WTC11 (cell line): ENCODE measurements at regions not wholly inside any gene's neighbourhood (a gene's known extent, or its start where the extent isn't known, plus 50 kb on each side); places are given as distances from the start of the nearest gene placed in this dataset.

Source experiments
- ATF2 ChIP-seq: sonication (generic); formaldehyde crosslinking; IDR thresholded peaks from 2 replicates; pipeline ENCODE4 v1.8.1; 2022; ENCODE audit warnings: low read depth, missing genetic modification reagents, borderline replicate concordance
- CREB1 ChIP-seq: sonication (generic); formaldehyde crosslinking; IDR thresholded peaks from 2 replicates; pipeline ENCODE4 v1.8.0; 2023; ENCODE audit warnings: mild to moderate bottlenecking, missing genetic modification reagents
- ELF4 ChIP-seq: sonication (generic); formaldehyde crosslinking; IDR thresholded peaks from 2 replicates; pipeline ENCODE4 v1.8.1; 2022; ENCODE audit warnings: low read depth, mild to moderate bottlenecking, moderate library complexity, missing genetic modification reagents
- IRF1 ChIP-seq: sonication (generic); formaldehyde crosslinking; IDR thresholded peaks from 2 replicates; pipeline ENCODE4 v1.8.0; 2023; ENCODE audit warnings: missing genetic modification reagents
- JUN ChIP-seq: sonication (generic); formaldehyde crosslinking; IDR thresholded peaks from 2 replicates; pipeline ENCODE4 v1.8.0; 2023; ENCODE audit warnings: mild to moderate bottlenecking, missing genetic modification reagents
- MAX ChIP-seq: sonication (generic); formaldehyde crosslinking; IDR thresholded peaks from 2 replicates; pipeline ENCODE4 v1.8.0; 2022; ENCODE audit warnings: mild to moderate bottlenecking, missing genetic modification reagents
- NFYB ChIP-seq: sonication (generic); formaldehyde crosslinking; conservative IDR thresholded peaks from 2 replicates; pipeline ENCODE4 v1.8.0; 2022; ENCODE audit warnings: low read depth, missing genetic modification reagents
- SMAD3 ChIP-seq: sonication (generic); formaldehyde crosslinking; IDR thresholded peaks from 2 replicates; pipeline ENCODE4 v1.8.0; 2022; ENCODE audit warnings: missing genetic modification reagents, mild to moderate bottlenecking, borderline replicate concordance
- ZNF416 ChIP-seq: fragments of 250-450 bp; sonication (Bioruptor Pico); IDR thresholded peaks from 2 replicates; pipeline ENCODE4 v1.9.0; 2021; ENCODE audit warnings: mild to moderate bottlenecking, inconsistent platforms
- TF ChIP-seq, protein P1 (sequence below): fragments of 200-600 bp; IDR thresholded peaks from 2 replicates; pipeline ENCODE4 v1.8.0; 2022; ENCODE audit warnings: antibody characterized with exemption
- TF ChIP-seq, protein P2 (sequence below): fragments of 250-450 bp; sonication (Bioruptor Pico); IDR thresholded peaks from 2 replicates; pipeline ENCODE4 v1.8.0; 2021; ENCODE audit warnings: mild to moderate bottlenecking

GRCh38 chr9:28762167-28762566 lies 1188.9 kb upstream of the C9orf72 start:
- TF ChIP-seq, protein P1, sequence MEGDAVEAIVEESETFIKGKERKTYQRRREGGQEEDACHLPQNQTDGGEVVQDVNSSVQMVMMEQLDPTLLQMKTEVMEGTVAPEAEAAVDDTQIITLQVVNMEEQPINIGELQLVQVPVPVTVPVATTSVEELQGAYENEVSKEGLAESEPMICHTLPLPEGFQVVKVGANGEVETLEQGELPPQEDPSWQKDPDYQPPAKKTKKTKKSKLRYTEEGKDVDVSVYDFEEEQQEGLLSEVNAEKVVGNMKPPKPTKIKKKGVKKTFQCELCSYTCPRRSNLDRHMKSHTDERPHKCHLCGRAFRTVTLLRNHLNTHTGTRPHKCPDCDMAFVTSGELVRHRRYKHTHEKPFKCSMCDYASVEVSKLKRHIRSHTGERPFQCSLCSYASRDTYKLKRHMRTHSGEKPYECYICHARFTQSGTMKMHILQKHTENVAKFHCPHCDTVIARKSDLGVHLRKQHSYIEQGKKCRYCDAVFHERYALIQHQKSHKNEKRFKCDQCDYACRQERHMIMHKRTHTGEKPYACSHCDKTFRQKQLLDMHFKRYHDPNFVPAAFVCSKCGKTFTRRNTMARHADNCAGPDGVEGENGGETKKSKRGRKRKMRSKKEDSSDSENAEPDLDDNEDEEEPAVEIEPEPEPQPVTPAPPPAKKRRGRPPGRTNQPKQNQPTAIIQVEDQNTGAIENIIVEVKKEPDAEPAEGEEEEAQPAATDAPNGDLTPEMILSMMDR: no peak
- TF ChIP-seq, protein P2, sequence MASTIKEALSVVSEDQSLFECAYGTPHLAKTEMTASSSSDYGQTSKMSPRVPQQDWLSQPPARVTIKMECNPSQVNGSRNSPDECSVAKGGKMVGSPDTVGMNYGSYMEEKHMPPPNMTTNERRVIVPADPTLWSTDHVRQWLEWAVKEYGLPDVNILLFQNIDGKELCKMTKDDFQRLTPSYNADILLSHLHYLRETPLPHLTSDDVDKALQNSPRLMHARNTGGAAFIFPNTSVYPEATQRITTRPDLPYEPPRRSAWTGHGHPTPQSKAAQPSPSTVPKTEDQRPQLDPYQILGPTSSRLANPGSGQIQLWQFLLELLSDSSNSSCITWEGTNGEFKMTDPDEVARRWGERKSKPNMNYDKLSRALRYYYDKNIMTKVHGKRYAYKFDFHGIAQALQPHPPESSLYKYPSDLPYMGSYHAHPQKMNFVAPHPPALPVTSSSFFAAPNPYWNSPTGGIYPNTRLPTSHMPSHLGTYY (CRISPR knock-in tag): no peak
- no peak for TF ChIP-seq NFYB
- no peak for TF ChIP-seq ATF2 (CRISPR knock-in tag)
- TF ChIP-seq MAX (CRISPR knock-in tag): no peak
- no peak for TF ChIP-seq JUN (CRISPR knock-in tag)
- TF ChIP-seq CREB1 (CRISPR knock-in tag): no peak
- TF ChIP-seq ELF4 (CRISPR knock-in tag): no peak
- TF ChIP-seq ZNF416 (CRISPR knock-in tag): no peak
- no peak for TF ChIP-seq SMAD3 (CRISPR knock-in tag)
- TF ChIP-seq IRF1 (CRISPR knock-in tag): no peak
